Thymus (tissue), 11 donors: ENCODE measurements at regions not wholly inside any gene's neighbourhood (a gene's known extent, or its start where the extent isn't known, plus 50 kb on each side); places are given as distances from the start of the nearest gene placed in this dataset.
"Not testable (repeated sequence)": the region's sequence is repeated elsewhere in the genome, so short reads cannot be mapped to it uniquely, and the experiment has no call there.

Experiments used
- DNase-seq, 9 donors: peaks; one replicate each; pipeline ENCODE4 v3.0.0-alpha.2; 2013; ENCODE audit warnings: low spot score in 9 of 9, low read depth in 6 of 9, missing footprints in 1 of 9
- H3K27ac ChIP-seq, 2 donors: one replicate each; pipeline ENCODE4 v1.5.1; 2013; ENCODE audit warnings: control low read depth in 1 of 2, low read depth in 1 of 2, low read length in 1 of 2, mild to moderate bottlenecking in 1 of 2, moderate library complexity in 1 of 2
- H3K27me3 ChIP-seq, 2 donors: one replicate each; pipeline ENCODE4 v1.5.1; 2013; ENCODE audit warnings: low read length in 1 of 2; ENCODE audit not compliant: control insufficient read depth in 2 of 2, insufficient read depth in 1 of 2
- H3K36me3 ChIP-seq, 2 donors: one replicate each; pipeline ENCODE4 v1.5.1; 2013; ENCODE audit warnings: low read length in 1 of 2, mild to moderate bottlenecking in 1 of 2, moderate library complexity in 1 of 2; ENCODE audit not compliant: control insufficient read depth in 2 of 2, insufficient read depth in 2 of 2
- H3K4me1 ChIP-seq, 2 donors: one replicate each; pipeline ENCODE4 v1.5.1; 2013; ENCODE audit warnings: low read length in 2 of 2; ENCODE audit not compliant: control insufficient read depth in 2 of 2, insufficient read depth in 2 of 2
- H3K4me3 ChIP-seq, 2 donors: one replicate each; pipeline ENCODE4 v1.5.1; 2013; ENCODE audit warnings: low read length in 2 of 2, control low read depth in 1 of 2, mild to moderate bottlenecking in 1 of 2
- H3K9me3 ChIP-seq, 2 donors: one replicate each; pipeline ENCODE4 v1.5.1; 2013; ENCODE audit warnings: low read length in 1 of 2, mild to moderate bottlenecking in 1 of 2; ENCODE audit not compliant: control insufficient read depth in 2 of 2, insufficient read depth in 1 of 2
- WGBS: extraction: QIAGEN DNeasy Blood & Tissue Kit; methylation state at CpG from one replicate; pipeline ENCODE4 v1.1.7; 2013; 5-methylcytosine and 5-hydroxymethylcytosine counted together
- donor health status: healthy.

GRCh38 chr18:60249388-60249787 is 123.2 kb downstream of the MC4R start:
- DNase-seq, result no peak
- Histone ChIP-seq H3K9me3 (no peaks in the 10 kb centered on the region), H3K27me3 (no peaks in the 10 kb centered on the region), H3K4me1 (peaks cover 0 to 8% of the 10 kb centered on the region in 2 donors), H3K27ac (no peak overlapping the region), H3K36me3 (no peaks in the 10 kb centered on the region), H3K4me3 (no peak overlapping the region)
- 90% methylated on average over 8 of the region's 8 CpGs for WGBS

- no peaks in the 10 kb centered on the region for H3K36me3 ChIP-seq
- no peak for DNase-seq
- no peaks in the 10 kb centered on the region for H3K9me3 ChIP-seq
- H3K4me1 ChIP-seq, result peaks cover 0 to 8% of the 10 kb centered on the region in 2 donors
- WGBS, result 82% methylated on average over 2 of the region's 2 CpGs
- H3K27me3 ChIP-seq, result no peaks in the 10 kb centered on the region
- no peak overlapping the region for H3K27ac ChIP-seq
- H3K4me3 ChIP-seq, result no peak overlapping the region
Observed at GRCh38 chr18:60248336-60249330, 123.9 kb downstream of the MC4R start.

GRCh38 chr18:60247103-60247502 is 125.5 kb downstream of the MC4R start:
- peaks cover 0 to 11% of the 10 kb centered on the region in 2 donors for H3K4me1 ChIP-seq
- H3K27ac ChIP-seq, result no peak overlapping the region
- H3K9me3 ChIP-seq, result no peaks in the 10 kb centered on the region
- whole genome bisulfite sequencing, result 25% methylated on average over 3 of the region's 3 CpGs
- H3K36me3 ChIP-seq, result no peaks in the 10 kb centered on the region
- H3K4me3 ChIP-seq, result no peak overlapping the region
- no peak for DNase-seq
- H3K27me3 ChIP-seq, result no peaks in the 10 kb centered on the region

DNA sequence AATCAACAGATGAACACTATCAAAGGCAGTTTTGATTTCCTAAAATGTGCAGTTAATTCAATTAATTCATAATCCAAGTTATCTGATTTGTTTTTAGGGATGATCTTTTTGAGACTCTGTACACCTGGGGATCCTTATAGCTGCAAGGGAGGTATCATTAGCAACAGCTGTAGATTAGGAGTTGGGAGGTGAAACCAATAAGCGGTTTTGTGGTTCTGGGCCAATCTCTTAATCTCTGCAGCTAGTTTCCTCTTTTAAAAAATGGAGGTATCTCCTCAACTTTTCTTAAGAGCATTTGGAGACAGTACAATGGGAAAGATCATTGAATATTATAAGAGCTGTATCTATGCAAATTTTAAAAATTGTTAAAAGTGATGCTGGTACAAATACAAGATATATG is 126.0 kb downstream of the MC4R start:
- no peak overlapping the region for H3K4me3 ChIP-seq
- peak in 6 of 9 donors; percentile 9 to 55 (median 10) for DNase-seq
- H3K36me3 ChIP-seq, result no peaks in the 10 kb centered on the region
- peaks cover 0 to 11% of the 10 kb centered on the region in 2 donors for H3K4me1 ChIP-seq
- H3K27ac ChIP-seq, result no peak overlapping the region
- H3K9me3 ChIP-seq, result no peaks in the 10 kb centered on the region
- no peaks in the 10 kb centered on the region for H3K27me3 ChIP-seq
- 26% methylated on average over 1 of the region's 1 CpG for WGBS

DNA sequence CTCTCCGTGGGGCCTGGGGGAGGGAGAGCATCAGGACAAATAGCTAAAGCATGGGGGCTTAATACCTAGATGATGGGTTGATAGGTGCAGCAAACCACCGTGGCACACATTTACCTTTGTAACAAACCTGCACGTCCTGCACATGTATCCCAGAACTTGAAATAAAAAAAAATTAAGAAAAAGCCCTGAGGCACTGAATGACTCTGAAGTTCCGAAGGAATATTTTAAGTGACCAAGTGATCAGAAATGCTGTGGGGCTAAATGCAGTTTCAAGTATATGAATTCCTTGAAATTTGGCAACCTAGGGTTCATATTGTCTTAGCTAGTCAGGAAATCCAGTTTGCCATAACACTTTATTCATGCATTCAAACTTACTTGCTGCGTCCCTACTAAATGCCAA is 127.5 kb downstream of the MC4R start:
- no peaks in the 10 kb centered on the region for H3K9me3 ChIP-seq
- no peaks in the 10 kb centered on the region for H3K27me3 ChIP-seq
- no peak for DNase-seq
- H3K4me1 ChIP-seq, result peaks cover 0 to 11% of the 10 kb centered on the region in 2 donors
- no peak overlapping the region for H3K4me3 ChIP-seq
- no peak overlapping the region for H3K27ac ChIP-seq
- WGBS, result 98% methylated on average over 5 of the region's 5 CpGs
- H3K36me3 ChIP-seq, result no peaks in the 10 kb centered on the region

DNA sequence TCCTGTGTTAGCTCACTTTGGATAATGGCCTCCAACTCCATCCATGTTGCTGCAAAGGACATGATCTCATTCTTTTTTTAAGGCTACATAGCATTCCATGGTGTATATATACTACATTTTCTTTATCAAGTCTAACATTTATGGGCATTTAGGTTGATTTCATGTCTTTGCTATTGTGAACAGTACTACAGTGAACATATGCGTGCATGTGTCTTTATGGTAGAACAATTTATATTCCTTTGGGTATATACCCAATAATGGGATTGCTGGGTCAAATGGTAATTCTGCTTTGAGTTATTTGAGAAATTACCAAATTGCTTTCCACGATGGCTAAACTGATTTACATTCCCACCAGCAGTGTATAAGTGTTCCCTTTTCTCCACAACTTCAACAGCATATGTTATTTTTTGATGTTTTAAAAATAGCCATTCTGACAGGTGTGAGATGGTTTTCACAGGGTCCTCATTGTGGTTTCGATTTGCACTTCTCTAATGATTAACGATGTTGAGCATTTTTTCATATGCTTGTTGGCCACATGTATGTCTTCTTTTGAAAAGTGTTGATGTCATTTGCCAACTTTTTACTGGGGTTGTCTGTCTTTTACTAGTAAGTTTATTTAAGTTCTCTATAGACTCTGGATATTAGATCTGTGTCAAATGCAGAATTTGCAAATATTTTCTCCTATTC is 133.4 kb downstream of the MC4R start:
- not testable (repeated sequence) for H3K9me3 ChIP-seq, H3K4me1 ChIP-seq, H3K4me3 ChIP-seq, DNase-seq, H3K27me3 ChIP-seq, H3K27ac ChIP-seq, H3K36me3 ChIP-seq
- WGBS, result 52% methylated on average over 4 of the region's 4 CpGs

- Histone ChIP-seq H3K27me3 (no peaks in the 10 kb centered on the region), H3K4me1 (no peaks in the 10 kb centered on the region), H3K27ac (no peak overlapping the region), H3K4me3 (no peak overlapping the region), H3K36me3 (no peaks in the 10 kb centered on the region), H3K9me3 (no peaks in the 10 kb centered on the region)
- 98% methylated on average over 3 of the region's 3 CpGs for WGBS
- no peak for DNase-seq
Observed at GRCh38 chr18:60235164-60235563, 137.4 kb downstream of the MC4R start.

DNA sequence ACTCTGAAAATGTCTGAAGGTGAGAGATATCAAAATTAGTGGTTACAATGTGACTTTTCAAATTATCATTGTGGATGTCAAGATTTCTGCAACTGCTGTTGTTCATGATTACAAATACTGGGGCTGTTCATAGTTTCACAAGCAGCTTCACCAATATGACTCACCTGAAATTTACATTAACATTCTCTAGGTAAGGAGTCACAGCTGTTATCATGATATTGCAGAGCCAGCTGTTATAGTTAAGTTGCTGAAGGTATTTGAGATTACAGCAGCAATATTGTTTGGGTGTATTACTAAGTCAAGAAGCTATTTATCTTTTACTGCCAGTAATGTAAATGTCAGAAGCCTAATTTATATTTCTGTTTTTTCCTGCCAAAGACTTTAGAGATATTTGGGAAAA is 140.0 kb downstream of the MC4R start:
- H3K9me3 ChIP-seq, result no peaks in the 10 kb centered on the region
- H3K27ac ChIP-seq, result no peak overlapping the region
- H3K36me3 ChIP-seq, result no peaks in the 10 kb centered on the region
- no peaks in the 10 kb centered on the region for H3K27me3 ChIP-seq
- DNase-seq, result no peak
- no peak overlapping the region for H3K4me3 ChIP-seq
- no peaks in the 10 kb centered on the region for H3K4me1 ChIP-seq
